ENCODE measurements at regions not wholly inside any gene's neighbourhood (a gene's known extent, or its start where the extent isn't known, plus 50 kb on each side); places are given as distances from the start of the nearest gene placed in this dataset.

DNA sequence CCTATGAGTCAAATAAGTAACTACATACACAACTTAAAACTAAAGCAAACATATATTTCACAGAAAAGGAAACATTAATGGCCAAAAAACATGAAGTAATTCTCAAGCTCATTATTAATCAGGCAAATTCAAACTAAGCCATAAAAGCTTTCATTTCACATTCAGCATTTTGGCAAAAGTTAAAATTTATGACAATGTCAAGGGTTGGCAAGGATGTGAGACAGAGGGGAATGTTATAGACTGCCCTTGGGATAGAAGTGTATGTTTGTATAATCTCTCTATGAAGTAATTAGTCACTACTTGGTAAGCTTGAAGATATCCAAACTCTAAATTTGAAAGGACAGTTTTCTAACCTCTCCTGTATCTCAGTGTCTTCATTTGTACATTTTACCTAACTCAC is 539.4 kb downstream of the RIT2 start:
- TF ChIP-seq, protein P1, sequence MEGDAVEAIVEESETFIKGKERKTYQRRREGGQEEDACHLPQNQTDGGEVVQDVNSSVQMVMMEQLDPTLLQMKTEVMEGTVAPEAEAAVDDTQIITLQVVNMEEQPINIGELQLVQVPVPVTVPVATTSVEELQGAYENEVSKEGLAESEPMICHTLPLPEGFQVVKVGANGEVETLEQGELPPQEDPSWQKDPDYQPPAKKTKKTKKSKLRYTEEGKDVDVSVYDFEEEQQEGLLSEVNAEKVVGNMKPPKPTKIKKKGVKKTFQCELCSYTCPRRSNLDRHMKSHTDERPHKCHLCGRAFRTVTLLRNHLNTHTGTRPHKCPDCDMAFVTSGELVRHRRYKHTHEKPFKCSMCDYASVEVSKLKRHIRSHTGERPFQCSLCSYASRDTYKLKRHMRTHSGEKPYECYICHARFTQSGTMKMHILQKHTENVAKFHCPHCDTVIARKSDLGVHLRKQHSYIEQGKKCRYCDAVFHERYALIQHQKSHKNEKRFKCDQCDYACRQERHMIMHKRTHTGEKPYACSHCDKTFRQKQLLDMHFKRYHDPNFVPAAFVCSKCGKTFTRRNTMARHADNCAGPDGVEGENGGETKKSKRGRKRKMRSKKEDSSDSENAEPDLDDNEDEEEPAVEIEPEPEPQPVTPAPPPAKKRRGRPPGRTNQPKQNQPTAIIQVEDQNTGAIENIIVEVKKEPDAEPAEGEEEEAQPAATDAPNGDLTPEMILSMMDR (IDR thresholded peaks at IDR 0.05), result no peak
- TF ChIP-seq POLR2A (IDR thresholded peaks at IDR 0.05), result no peak

Data from heart left ventricle (tissue), 13 donors.